Brain microvascular endothelial cell (primary cell): ENCODE measurements at regions not wholly inside any gene's neighbourhood (a gene's known extent, or its start where the extent isn't known, plus 50 kb on each side); places are given as distances from the start of the nearest gene placed in this dataset.

Experiments
- DNase-seq: peaks from one replicate; pipeline ENCODE4 v3.0.0-alpha.2; 2020
- H3K27ac ChIP-seq: fragments of 250-450 bp; sonication (Bioruptor Pico); 2 replicates; pipeline ENCODE4 v1.5.1; 2020; ENCODE audit warnings: mild to moderate bottlenecking, moderate library complexity
- H3K27me3 ChIP-seq: fragments of 250-450 bp; sonication (Bioruptor Pico); replicated peaks from 2 replicates; pipeline ENCODE4 v1.5.1; 2020; ENCODE audit warnings: mild to moderate bottlenecking
- H3K36me3 ChIP-seq: fragments of 250-450 bp; sonication (Bioruptor Pico); replicated peaks from 2 replicates; pipeline ENCODE4 v1.5.1; 2020; ENCODE audit warnings: mild to moderate bottlenecking
- H3K4me3 ChIP-seq: 2 replicates; pipeline ENCODE4 v1.5.1; 2011; ENCODE audit warnings: low read depth, mild to moderate bottlenecking, control low read depth, low read length, moderate library complexity
- CTCF ChIP-seq: IDR thresholded peaks from 2 replicates; pipeline ENCODE4 v1.5.1; 2011; ENCODE audit warnings: low read depth, mild to moderate bottlenecking, moderate library complexity, low read length, control low read depth, inconsistent platforms; ENCODE audit errors: missing control alignments
- in situ Hi-C: cut with HindIII; loops from 2 replicates; pipeline ENCODE4 v1.10.0; 2017; ENCODE audit warnings: low sequenced_read_pairs, low pct_ligation_motif_present

DNA sequence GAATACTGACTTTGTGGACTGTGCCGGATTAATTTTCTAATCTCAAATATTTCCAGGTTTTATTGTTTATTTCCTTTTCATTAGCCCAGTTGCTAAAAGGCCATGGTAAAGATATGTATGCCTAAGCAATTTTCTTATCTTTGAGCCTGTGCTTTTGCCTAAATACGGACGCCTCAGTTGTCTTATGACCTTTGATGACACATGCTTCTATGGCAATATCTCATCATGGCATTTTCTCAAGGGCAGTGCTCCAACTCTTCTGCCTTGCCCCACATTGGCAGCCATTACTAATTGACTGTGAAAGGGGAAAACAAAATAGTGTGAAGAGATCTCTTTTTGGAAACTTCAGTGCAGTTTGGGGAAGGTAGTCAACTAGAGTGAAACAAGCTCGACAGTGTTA, 809.6 kb upstream of the NR2F2 start:
- Histone ChIP-seq H3K4me3 (no peak overlapping the region), H3K27me3 (no peaks in the 10 kb centered on the region), H3K36me3 (no peaks in the 10 kb centered on the region), H3K27ac (no peak overlapping the region)
- TF ChIP-seq CTCF, result no peak
- in situ Hi-C loops, result no loop called here
- DNase-seq, result no peak

DNA sequence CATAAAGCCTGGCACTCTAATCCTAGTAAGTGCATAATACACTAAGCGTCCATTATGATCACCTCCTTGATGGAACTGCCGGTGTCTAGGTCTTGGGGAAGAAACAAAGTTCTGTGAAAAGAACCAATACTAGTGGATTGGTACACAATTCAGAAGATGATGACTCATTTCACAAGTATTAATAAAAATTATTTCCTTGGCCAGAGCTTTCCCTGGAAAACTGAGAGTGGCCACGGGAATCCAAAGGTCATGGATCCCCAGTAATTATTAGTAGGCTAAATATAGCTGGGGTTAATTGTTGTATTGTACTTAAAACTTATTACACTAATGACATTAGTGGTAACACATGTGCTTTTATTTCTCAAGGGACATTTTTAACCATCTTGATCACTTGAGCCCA, 808.0 kb upstream of the NR2F2 start:
- in situ Hi-C loops, result no loop called here
- DNase-seq, result no peak
- Histone ChIP-seq H3K27me3 (no peaks in the 10 kb centered on the region), H3K36me3 (no peaks in the 10 kb centered on the region), H3K27ac (no peak overlapping the region), H3K4me3 (no peak overlapping the region)
- no peak for TF ChIP-seq CTCF

- TF ChIP-seq CTCF, result no peak
- H3K27ac ChIP-seq, result no peak overlapping the region
- H3K4me3 ChIP-seq, result no peak overlapping the region
- H3K27me3 ChIP-seq, result no peaks in the 10 kb centered on the region
- in situ Hi-C loops, result no loop called here
- no peak for DNase-seq
- H3K36me3 ChIP-seq, result no peaks in the 10 kb centered on the region
These were observed 801.6 kb upstream of the NR2F2 start for GRCh38 chr15:95528920-95529319.

DNA sequence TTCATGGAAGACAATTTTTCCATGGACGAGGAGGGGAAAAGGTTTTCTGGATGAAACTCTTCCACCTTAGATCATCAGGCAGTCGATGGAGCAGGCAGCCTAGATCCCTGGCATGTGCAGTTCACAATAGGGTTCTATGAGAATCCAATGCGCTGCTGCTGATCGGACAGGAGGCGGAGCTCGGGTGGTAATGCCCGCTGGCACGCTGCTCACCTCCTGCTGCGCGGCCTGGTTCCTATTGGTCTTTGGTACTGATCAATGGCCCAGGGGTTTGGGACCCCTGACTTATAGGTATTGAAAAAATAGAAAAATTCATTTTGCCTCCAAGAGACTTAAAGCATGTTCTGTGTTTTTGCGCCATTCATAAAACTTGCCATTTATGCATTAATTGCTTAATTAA, 793.9 kb upstream of the NR2F2 start:
- Histone ChIP-seq H3K27me3 (no peaks in the 10 kb centered on the region), H3K4me3 (no peak overlapping the region), H3K36me3 (no peaks in the 10 kb centered on the region), H3K27ac (no peak overlapping the region)
- DNase-seq, result no peak
- in situ Hi-C loops, result no loop called here
- no peak for TF ChIP-seq CTCF

GRCh38 chr15:95538693-95539092, 791.8 kb upstream of the NR2F2 start:
- in situ Hi-C loops, result no loop called here
- Histone ChIP-seq H3K36me3 (no peaks in the 10 kb centered on the region), H3K4me3 (no peak overlapping the region), H3K27me3 (no peaks in the 10 kb centered on the region), H3K27ac (no peak overlapping the region)
- no peak for DNase-seq
- no peak for TF ChIP-seq CTCF

DNA sequence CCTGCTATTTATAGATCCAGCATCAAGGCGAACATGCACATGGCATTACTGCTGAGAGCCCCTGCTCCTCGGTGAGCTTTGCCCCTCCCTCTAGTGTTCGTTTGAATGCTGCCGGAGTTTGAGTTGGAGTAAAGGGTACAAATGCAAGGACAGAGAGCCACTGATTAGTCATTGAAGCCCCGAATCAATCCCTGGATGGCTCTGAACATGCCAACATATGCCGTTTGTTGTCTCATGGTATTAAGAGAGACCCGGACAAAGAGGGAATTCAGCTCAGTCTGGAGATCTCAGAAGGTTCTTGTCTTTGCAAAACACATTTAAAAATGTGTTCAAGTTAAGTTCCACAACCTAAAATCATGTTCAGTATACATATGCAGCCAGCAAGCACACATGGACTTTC, 789.2 kb upstream of the NR2F2 start:
- Histone ChIP-seq H3K4me3 (no peak overlapping the region), H3K27me3 (no peaks in the 10 kb centered on the region), H3K36me3 (no peaks in the 10 kb centered on the region), H3K27ac (no peak overlapping the region)
- no peak for DNase-seq
- peak; percentile 43 for TF ChIP-seq CTCF
- in situ Hi-C loops, result no loop called here
